T-cell (primary cell): ENCODE measurements at regions not wholly inside any gene's neighbourhood (a gene's known extent, or its start where the extent isn't known, plus 50 kb on each side); places are given as distances from the start of the nearest gene placed in this dataset.
"Not testable (repeated sequence)": the region's sequence is repeated elsewhere in the genome, so short reads cannot be mapped to it uniquely, and the experiment has no call there.

ENCODE experiments used
- ATAC-seq, 4 experiments: fragments of 200-7000 bp in 3 of 4; fragments of 150-1000 bp in 1 of 4; cut with Tn5 transposase; replicated peaks in 1 of 4; 1 replicate in 3 of 4; 2 replicates in 1 of 4; pipeline ENCODE4 v1.10.0; 2021; ENCODE audit warnings: moderate library complexity in 3 of 4, mild to moderate bottlenecking in 2 of 4, moderate number of reproducible peaks in 1 of 4
- CTCF ChIA-PET, 2 donors: fragments of 300-600 bp; sonication (Branson Sonifier 250); formaldehyde crosslinking; loops; one replicate each; lab custom pipeline; 2022; ENCODE audit warnings: antibody characterized with exemption in 2 of 2; lab: Charles Lee
- POLR2A ChIA-PET, 2 donors: fragments of 300-600 bp; sonication (Branson Sonifier 250); formaldehyde crosslinking; loops; one replicate each; lab custom pipeline; 2022; ENCODE audit warnings: antibody characterized with exemption in 2 of 2; lab: Charles Lee
- DNase-seq, 35 experiments: peaks; one replicate each; pipeline versions ENCODE4 v3.0.0 to v3.0.0-alpha.2; 2013 to 2023
- H3K27ac ChIP-seq: one replicate; pipeline ENCODE4 v1.5.1; 2013; ENCODE audit warnings: low read length
- H3K27me3 ChIP-seq, 2 experiments: replicated peaks in 1 of 2; 1 replicate in 1 of 2; 2 replicates in 1 of 2; pipeline versions ENCODE4 v1.6.1 to v1.7.0; 2013; ENCODE audit warnings: low read length in 1 of 2, mixed read lengths in 1 of 2; ENCODE audit not compliant: control insufficient read depth in 2 of 2, insufficient read depth in 2 of 2; ENCODE audit errors: extremely low read depth in 1 of 2
- H3K36me3 ChIP-seq, 2 donors: 1 replicate in 1 of 2; 2 replicates in 1 of 2; pipeline versions ENCODE4 v1.6.1 to v1.7.0; 2013; ENCODE audit warnings: low read length in 1 of 2; ENCODE audit not compliant: control insufficient read depth in 2 of 2, insufficient read depth in 1 of 2; ENCODE audit errors: extremely low read depth in 1 of 2
- H3K4me1 ChIP-seq, 2 experiments: 1 replicate in 1 of 2; 2 replicates in 1 of 2; pipeline versions ENCODE4 v1.6.1 to v1.7.0; 2013; ENCODE audit warnings: low read length in 2 of 2, mixed read lengths in 1 of 2; ENCODE audit not compliant: insufficient read depth in 2 of 2, control insufficient read depth in 1 of 2; ENCODE audit errors: extremely low read depth in 1 of 2
- H3K4me3 ChIP-seq, 2 donors: 1 replicate in 1 of 2; 2 replicates in 1 of 2; pipeline versions ENCODE4 v1.5.1 to v1.7.0; 2013; ENCODE audit warnings: mild to moderate bottlenecking in 2 of 2, low read length in 1 of 2, moderate library complexity in 1 of 2; ENCODE audit not compliant: control insufficient read depth in 1 of 2; ENCODE audit errors: extremely low read depth in 1 of 2
- H3K9me3 ChIP-seq: 2 replicates; pipeline ENCODE4 v1.7.0; 2013
- H3K27ac Mint-ChIP-seq, 2 donors: one replicate each; pipeline ENCODE4 v1.8.0; 2020 to 2021; ENCODE audit warnings: mild to moderate bottlenecking in 2 of 2, mixed read lengths in 2 of 2
- H3K27me3 Mint-ChIP-seq, 2 donors: one replicate each; pipeline ENCODE4 v1.8.0; 2021 to 2022; ENCODE audit warnings: mixed read lengths in 2 of 2
- H3K36me3 Mint-ChIP-seq: one replicate; pipeline ENCODE4 v1.8.0; 2021; ENCODE audit warnings: mixed read lengths
- H3K4me1 Mint-ChIP-seq, 3 donors: one replicate each; pipeline ENCODE4 v1.8.0; 2020 to 2022; ENCODE audit warnings: mixed read lengths in 3 of 3, mild to moderate bottlenecking in 1 of 3
- H3K4me3 Mint-ChIP-seq, 3 donors: one replicate each; pipeline ENCODE4 v1.8.0; 2020 to 2022; ENCODE audit warnings: mild to moderate bottlenecking in 3 of 3, mixed read lengths in 3 of 3, moderate library complexity in 3 of 3
- H3K9me3 Mint-ChIP-seq, 3 donors: one replicate each; pipeline ENCODE4 v1.8.0; 2020 to 2022; ENCODE audit warnings: mixed read lengths in 3 of 3
- WGBS: methylation state at CpG from one replicate; pipeline ENCODE4 v1.1.5; 2013; ENCODE audit warnings: missing lambda C conversion rate; ENCODE audit not compliant: insufficient coverage; 5-methylcytosine and 5-hydroxymethylcytosine counted together

DNA sequence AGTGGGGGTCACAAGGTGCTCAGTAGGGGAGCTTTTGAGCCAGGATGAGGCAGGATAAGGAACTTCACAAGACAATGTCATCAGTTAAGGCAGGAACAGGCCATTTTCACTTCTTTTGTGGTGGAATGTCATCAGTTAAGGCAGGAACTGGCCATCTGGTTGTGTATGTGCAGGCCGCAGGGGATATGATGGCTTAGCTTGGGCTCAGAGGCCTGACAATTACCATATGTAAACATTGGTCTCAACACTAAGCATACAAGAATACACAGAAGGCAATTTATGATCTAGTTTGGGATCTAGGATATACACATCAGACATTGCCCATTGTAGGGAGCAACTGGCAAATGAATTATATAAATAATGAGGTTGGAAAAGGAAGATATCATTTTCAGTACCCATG is 155.4 kb upstream of the CTSO start:
- CTCF ChIA-PET, H3K4me3 ChIP-seq, DNase-seq, H3K4me1 Mint-ChIP-seq, H3K36me3 ChIP-seq, H3K27me3 Mint-ChIP-seq, ATAC-seq, H3K4me3 Mint-ChIP-seq, H3K27ac Mint-ChIP-seq, H3K27me3 ChIP-seq, H3K9me3 ChIP-seq, H3K36me3 Mint-ChIP-seq, H3K4me1 ChIP-seq, H3K27ac ChIP-seq, H3K9me3 Mint-ChIP-seq, POLR2A ChIA-PET: not testable (repeated sequence)
- no CpG with 5 or more reads among the region's 1 CpG for WGBS

DNA sequence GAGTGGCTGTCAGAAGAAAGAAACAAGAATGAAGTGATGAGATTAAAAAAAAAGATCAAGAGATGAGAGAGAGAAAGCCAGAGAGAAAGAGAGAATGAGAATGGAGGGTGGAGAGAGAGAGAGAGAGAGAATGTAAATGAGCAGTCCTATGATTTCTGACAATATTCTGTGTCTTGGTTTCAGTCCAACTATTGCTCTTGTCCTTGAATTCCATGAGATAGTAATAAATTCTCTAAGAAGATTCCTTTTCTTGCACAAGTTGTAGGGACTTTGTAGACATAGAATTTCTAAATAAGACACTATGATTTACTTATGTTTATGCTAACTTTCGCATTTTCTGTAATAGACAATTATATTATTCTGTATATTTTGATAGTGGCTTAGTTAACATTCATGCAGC is 149.6 kb upstream of the CTSO start:
- DNase-seq (no peak), ATAC-seq (no peak)
- no peaks in the 10 kb centered on the region for H3K36me3 Mint-ChIP-seq
- CTCF ChIA-PET, result no interaction called here
- POLR2A ChIA-PET, result no interaction called here
- Histone ChIP-seq H3K27ac (no peak overlapping the region), H3K4me3 (no peak overlapping the region), H3K9me3 (no peaks in the 10 kb centered on the region), H3K36me3 (no peaks in the 10 kb centered on the region), H3K4me1 (no peaks in the 10 kb centered on the region), H3K27me3 (no peaks in the 10 kb centered on the region)
- no peaks in the 10 kb centered on the region for H3K4me1 Mint-ChIP-seq
- H3K27me3 Mint-ChIP-seq, result peaks cover 2 to 5% of the 10 kb centered on the region in 2 donors
- no peaks in the 10 kb centered on the region for H3K9me3 Mint-ChIP-seq
- no peak overlapping the region for H3K4me3 Mint-ChIP-seq
- WGBS, result no CpG with 5 or more reads among the region's 1 CpG
- H3K27ac Mint-ChIP-seq, result no peak overlapping the region

DNA sequence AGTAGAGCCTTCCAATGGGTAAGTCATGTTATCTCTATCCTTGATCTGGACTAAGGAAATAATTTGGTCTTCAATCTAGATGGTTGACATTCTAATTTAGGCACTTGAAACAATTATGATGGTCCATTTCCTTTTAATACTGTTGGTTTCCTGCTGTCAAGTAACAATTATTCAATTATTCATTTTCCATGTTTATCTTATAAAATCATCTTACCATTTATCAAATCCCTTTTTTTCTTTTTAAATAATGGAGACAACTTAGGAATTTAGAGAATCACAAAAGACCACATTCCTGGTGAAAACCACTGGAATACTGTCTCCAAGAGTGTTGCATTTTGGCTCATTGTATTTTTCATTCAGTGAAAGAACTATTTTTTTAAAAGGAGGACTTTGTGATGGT is 148.7 kb upstream of the CTSO start:
- DNase-seq (no peak), ATAC-seq (no peak)
- Histone ChIP-seq H3K27ac (no peak overlapping the region), H3K9me3 (no peaks in the 10 kb centered on the region), H3K4me1 (no peaks in the 10 kb centered on the region), H3K4me3 (no peak overlapping the region), H3K27me3 (no peaks in the 10 kb centered on the region), H3K36me3 (no peaks in the 10 kb centered on the region)
- Mint-ChIP-seq H3K27me3 (peaks cover 0 to 5% of the 10 kb centered on the region in 2 donors), H3K36me3 (no peaks in the 10 kb centered on the region), H3K4me1 (no peaks in the 10 kb centered on the region), H3K9me3 (no peaks in the 10 kb centered on the region), H3K27ac (no peak overlapping the region), H3K4me3 (no peak overlapping the region)
- CTCF ChIA-PET, result no interaction called here
- POLR2A ChIA-PET, result no interaction called here

DNA sequence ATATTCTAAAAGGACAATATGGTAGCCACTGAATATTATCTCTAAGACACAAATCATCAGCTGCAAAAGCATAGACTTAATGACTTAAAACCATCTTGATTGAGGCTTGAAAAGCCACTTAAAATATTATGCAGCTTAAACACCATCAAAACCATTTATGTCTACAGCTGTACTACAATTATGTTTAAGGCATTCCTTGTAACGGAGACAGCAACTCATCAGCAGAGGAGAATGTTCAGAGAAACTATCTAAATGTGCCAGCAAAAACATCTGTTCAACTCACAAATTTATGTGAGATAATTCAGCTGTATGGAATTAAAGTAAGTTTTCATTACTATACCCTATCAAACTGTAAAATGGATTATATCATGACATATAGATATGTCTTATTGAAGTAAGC is 147.9 kb upstream of the CTSO start:
- Histone ChIP-seq H3K27me3 (no peaks in the 10 kb centered on the region), H3K36me3 (no peaks in the 10 kb centered on the region), H3K4me3 (no peak overlapping the region), H3K27ac (no peak overlapping the region), H3K4me1 (no peaks in the 10 kb centered on the region), H3K9me3 (no peaks in the 10 kb centered on the region)
- Mint-ChIP-seq H3K4me1 (no peaks in the 10 kb centered on the region), H3K36me3 (no peaks in the 10 kb centered on the region), H3K4me3 (no peak overlapping the region), H3K9me3 (no peaks in the 10 kb centered on the region), H3K27me3 (peaks cover 0 to 5% of the 10 kb centered on the region in 2 donors), H3K27ac (no peak overlapping the region)
- ChIA-PET POLR2A (no interaction called here), CTCF (no interaction called here)
- no CpG with 5 or more reads among the region's 1 CpG for WGBS
- DNase-seq (no peak), ATAC-seq (no peak)

DNA sequence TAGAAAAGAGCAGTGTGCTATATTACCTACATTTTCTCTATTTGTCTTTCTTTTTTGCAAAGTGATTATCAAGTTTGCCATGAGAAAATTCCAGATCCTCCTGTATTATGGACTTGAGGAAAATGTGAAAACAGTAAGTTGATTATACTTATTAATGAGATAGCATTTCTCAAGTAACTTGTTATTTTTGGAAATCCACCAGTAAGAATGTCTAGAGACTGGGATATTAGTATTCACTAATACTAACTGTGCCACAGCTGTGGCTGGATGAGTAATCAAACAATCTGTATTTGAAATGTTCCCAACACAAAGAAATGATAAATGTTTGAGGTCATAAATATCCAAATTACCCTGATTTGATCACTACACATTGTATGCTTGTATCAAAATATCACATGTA is 147.0 kb upstream of the CTSO start:
- Histone ChIP-seq H3K36me3 (no peaks in the 10 kb centered on the region), H3K9me3 (no peaks in the 10 kb centered on the region), H3K4me1 (no peaks in the 10 kb centered on the region), H3K4me3 (no peak overlapping the region), H3K27ac (no peak overlapping the region), H3K27me3 (no peaks in the 10 kb centered on the region)
- no peak overlapping the region for H3K27ac Mint-ChIP-seq
- H3K9me3 Mint-ChIP-seq, result no peaks in the 10 kb centered on the region
- CTCF ChIA-PET, result no interaction called here
- no peaks in the 10 kb centered on the region for H3K36me3 Mint-ChIP-seq
- H3K4me1 Mint-ChIP-seq, result no peaks in the 10 kb centered on the region
- DNase-seq (no peak), ATAC-seq (no peak)
- H3K4me3 Mint-ChIP-seq, result no peak overlapping the region
- peaks cover 0 to 5% of the 10 kb centered on the region in 2 donors for H3K27me3 Mint-ChIP-seq
- POLR2A ChIA-PET, result no interaction called here

DNA sequence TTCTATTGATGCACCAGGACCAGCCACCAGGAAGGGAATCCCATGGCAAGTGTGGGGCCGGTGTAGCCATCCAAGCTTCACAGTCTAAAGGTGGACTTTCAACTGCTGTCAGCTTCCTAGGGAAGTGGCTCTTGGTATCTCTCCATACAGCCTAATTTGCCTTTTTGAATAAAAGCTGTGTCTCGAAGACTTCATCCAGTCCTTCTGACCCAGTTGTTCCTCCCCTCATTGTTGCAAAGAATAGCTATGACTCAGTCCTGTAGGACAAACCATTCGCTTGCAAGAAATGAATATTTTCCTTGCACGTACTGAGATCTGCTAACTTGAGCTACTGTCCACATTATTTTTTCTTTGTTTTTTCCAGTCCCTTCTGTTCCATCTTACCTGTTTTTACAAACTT is 145.1 kb upstream of the CTSO start:
- POLR2A ChIA-PET, result no interaction called here
- WGBS, result 53% methylated on average over 2 of the region's 4 CpGs

DNA sequence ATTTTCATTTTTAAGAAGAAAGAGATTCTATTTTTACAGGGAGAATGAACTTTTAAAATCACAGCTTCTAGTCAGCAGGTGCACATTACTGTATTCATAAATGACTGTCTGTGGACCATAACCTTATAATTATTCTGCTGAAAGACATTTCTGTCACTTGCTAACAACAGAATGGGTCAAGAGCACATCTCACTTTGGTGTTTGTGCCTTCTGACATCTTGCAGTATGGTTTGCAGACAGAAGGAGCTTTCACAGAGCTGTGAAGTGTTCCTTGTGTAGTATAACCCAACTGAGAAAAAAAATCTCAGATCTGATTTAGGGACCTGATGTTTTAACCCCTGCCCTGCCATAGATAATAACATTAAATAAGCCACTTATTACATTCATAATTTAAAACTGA is 131.4 kb upstream of the CTSO start:
- Histone ChIP-seq H3K36me3 (no peaks in the 10 kb centered on the region), H3K27me3 (no peaks in the 10 kb centered on the region), H3K4me3 (no peak overlapping the region), H3K4me1 (no peaks in the 10 kb centered on the region), H3K9me3 (no peaks in the 10 kb centered on the region), H3K27ac (no peak overlapping the region)
- Mint-ChIP-seq H3K27me3 (peaks cover 0 to 4% of the 10 kb centered on the region in 2 donors), H3K4me1 (no peaks in the 10 kb centered on the region), H3K27ac (no peak overlapping the region), H3K9me3 (peaks cover 0 to 4% (median 2%) of the 10 kb centered on the region in 3 donors), H3K36me3 (no peaks in the 10 kb centered on the region), H3K4me3 (no peak overlapping the region)
- DNase-seq, result no peak
- CTCF ChIA-PET, result no interaction called here
- POLR2A ChIA-PET, result no interaction called here
- ATAC-seq, result no peak

More for the DNA sequence above, 145.1 kb upstream of the CTSO start:
- H3K36me3 ChIP-seq, result no peaks in the 10 kb centered on the region
- no peaks in the 10 kb centered on the region for H3K4me1 ChIP-seq
- H3K27ac ChIP-seq, result no peak overlapping the region
- Mint-ChIP-seq H3K27me3 (peaks cover 0 to 5% of the 10 kb centered on the region in 2 donors), H3K36me3 (no peaks in the 10 kb centered on the region), H3K27ac (no peak overlapping the region), H3K4me3 (no peak overlapping the region), H3K4me1 (no peaks in the 10 kb centered on the region), H3K9me3 (no peaks in the 10 kb centered on the region)
- no peaks in the 10 kb centered on the region for H3K9me3 ChIP-seq
- no peak for ATAC-seq
- no peak overlapping the region for H3K4me3 ChIP-seq
- no peaks in the 10 kb centered on the region for H3K27me3 ChIP-seq
- DNase-seq, result no peak
- CTCF ChIA-PET, result no interaction called here
